ENCODE measurements at regions not wholly inside any gene's neighbourhood (a gene's known extent, or its start where the extent isn't known, plus 50 kb on each side); places are given as distances from the start of the nearest gene placed in this dataset.

GRCh38 chr5:8136271-8136670, 267.3 kb downstream of the MTRR start:
- Mint-ChIP-seq H3K36me3 (no peaks in the 10 kb centered on the region), H3K27ac (no peak overlapping the region), H3K27me3 (ENCODE audit: low read depth) (peaks cover 7% of the 10 kb centered on the region), H3K4me1 (no peaks in the 10 kb centered on the region), H3K9me3 (no peaks in the 10 kb centered on the region), H3K4me3 (no peak overlapping the region)
- no peak for TF ChIP-seq CTCF (IDR thresholded peaks at IDR 0.05; ENCODE audit: unreplicated experiment)
- no peak for DNase-seq (ENCODE audit: low spot score in 2 of 2, unreplicated experiment in 2 of 2)

- Mint-ChIP-seq H3K4me1 (no peaks in the 10 kb centered on the region), H3K9me3 (no peaks in the 10 kb centered on the region), H3K27ac (no peak overlapping the region), H3K4me3 (no peak overlapping the region), H3K36me3 (no peaks in the 10 kb centered on the region), H3K27me3 (ENCODE audit: low read depth) (peaks cover 9% of the 10 kb centered on the region)
- no peak for TF ChIP-seq CTCF (IDR thresholded peaks at IDR 0.05; ENCODE audit: unreplicated experiment)
- no peak for DNase-seq (ENCODE audit: low spot score in 2 of 2, unreplicated experiment in 2 of 2)
These were observed 269.1 kb downstream of the MTRR start for GRCh38 chr5:8137941-8138550.

- H3K4me1 Mint-ChIP-seq: no peaks in the 10 kb centered on the region
- peaks cover 9% of the 10 kb centered on the region for H3K27me3 Mint-ChIP-seq (ENCODE audit: low read depth)
- H3K27ac Mint-ChIP-seq: no peak overlapping the region
- no peak for DNase-seq (ENCODE audit: low spot score in 2 of 2, unreplicated experiment in 2 of 2)
- H3K4me3 Mint-ChIP-seq: no peak overlapping the region
- no peak for TF ChIP-seq CTCF (IDR thresholded peaks at IDR 0.05; ENCODE audit: unreplicated experiment)
- no peaks in the 10 kb centered on the region for H3K9me3 Mint-ChIP-seq
- H3K36me3 Mint-ChIP-seq: no peaks in the 10 kb centered on the region
These were observed 269.9 kb downstream of the MTRR start for GRCh38 chr5:8138884-8139283.

- no peak for DNase-seq (ENCODE audit: low spot score in 2 of 2, unreplicated experiment in 2 of 2)
- no peaks in the 10 kb centered on the region for H3K4me1 Mint-ChIP-seq
- H3K27me3 Mint-ChIP-seq (ENCODE audit: low read depth): no peaks in the 10 kb centered on the region
- H3K36me3 Mint-ChIP-seq: no peaks in the 10 kb centered on the region
- no peaks in the 10 kb centered on the region for H3K9me3 Mint-ChIP-seq
- TF ChIP-seq CTCF (IDR thresholded peaks at IDR 0.05; ENCODE audit: unreplicated experiment): no peak
- H3K4me3 Mint-ChIP-seq: no peak overlapping the region
- H3K27ac Mint-ChIP-seq: no peak overlapping the region
These were observed 281.8 kb downstream of the MTRR start for GRCh38 chr5:8150791-8151190.

- Mint-ChIP-seq H3K27ac (no peak overlapping the region), H3K4me3 (no peak overlapping the region), H3K4me1 (no peaks in the 10 kb centered on the region), H3K9me3 (no peaks in the 10 kb centered on the region), H3K36me3 (no peaks in the 10 kb centered on the region), H3K27me3 (ENCODE audit: low read depth) (no peaks in the 10 kb centered on the region)
- no peak for TF ChIP-seq CTCF (IDR thresholded peaks at IDR 0.05; ENCODE audit: unreplicated experiment)
- no peak for DNase-seq (ENCODE audit: low spot score in 2 of 2, unreplicated experiment in 2 of 2)
These were observed 287.8 kb downstream of the MTRR start for GRCh38 chr5:8156706-8157105.

- no peak overlapping the region for H3K27ac Mint-ChIP-seq
- H3K4me1 Mint-ChIP-seq: no peaks in the 10 kb centered on the region
- no peaks in the 10 kb centered on the region for H3K9me3 Mint-ChIP-seq
- H3K4me3 Mint-ChIP-seq: no peak overlapping the region
- no peaks in the 10 kb centered on the region for H3K27me3 Mint-ChIP-seq (ENCODE audit: low read depth)
- H3K36me3 Mint-ChIP-seq: no peaks in the 10 kb centered on the region
- DNase-seq (ENCODE audit: low spot score in 2 of 2, unreplicated experiment in 2 of 2): no peak
- no peak for TF ChIP-seq CTCF (IDR thresholded peaks at IDR 0.05; ENCODE audit: unreplicated experiment)
These were observed 288.4 kb downstream of the MTRR start for GRCh38 chr5:8157320-8157822.
